ENCODE measurements at regions not wholly inside any gene's neighbourhood (a gene's known extent, or its start where the extent isn't known, plus 50 kb on each side); places are given as distances from the start of the nearest gene placed in this dataset.
"Not testable (repeated sequence)": the region's sequence is repeated elsewhere in the genome, so short reads cannot be mapped to it uniquely, and the experiment has no call there.

GRCh38 chrX:73390628-73391567 lies 56.0 kb upstream of the CDX4 start:
- no CpG with 5 or more reads among the region's 5 CpGs for WGBS (ENCODE audit: insufficient coverage)
- peaks cover 0 to 8% (median 3%) of the 10 kb centered on the region in 7 donors for H3K9me3 Mint-ChIP-seq
- no peaks in the 10 kb centered on the region for H3K79me2 ChIP-seq (ENCODE audit: insufficient read depth, low read length)
- no peak overlapping the region for H3K9ac ChIP-seq (ENCODE audit: insufficient read depth, low read length, poor library complexity, severe bottlenecking)
- H3K4me1 ChIP-seq (ENCODE audit: control insufficient read depth in 1 of 2, insufficient read depth in 2 of 2, low read length in 2 of 2): no peaks in the 10 kb centered on the region
- no peak overlapping the region for H3K4me3 Mint-ChIP-seq
- H2AFZ ChIP-seq (ENCODE audit: insufficient read depth, low read depth, low read length, poor library complexity, severe bottlenecking): no peak overlapping the region
- H3K27ac ChIP-seq (ENCODE audit: low read depth in 1 of 2, low read length in 2 of 2): no peak overlapping the region
- intact Hi-C loops (cut with micrococcal nuclease): no loop called here
- no peak for TF ChIP-seq CTCF (IDR thresholded peaks at IDR 0.05)
- DNase-seq: no peak
- no peaks in the 10 kb centered on the region for H3K4me1 Mint-ChIP-seq
- H3K4me3 ChIP-seq (replicated peaks in 1 of 3; ENCODE audit: low read depth in 2 of 3, low read length in 3 of 3): no peak overlapping the region
- no peaks in the 10 kb centered on the region for H3K36me3 Mint-ChIP-seq
- no peaks in the 10 kb centered on the region for H3K36me3 ChIP-seq (replicated peaks in 1 of 2; ENCODE audit: control insufficient read depth in 1 of 2, insufficient read depth in 2 of 2, low read length in 2 of 2)
- peaks cover 0 to 5% of the 10 kb centered on the region in 2 donors for H3K9me3 ChIP-seq (replicated peaks in 1 of 2; ENCODE audit: control insufficient read depth in 1 of 2, insufficient read depth in 1 of 2, low read length in 2 of 2)
- no peak overlapping the region for H3K27ac Mint-ChIP-seq
- H3K4me2 ChIP-seq (replicated peaks; ENCODE audit: extremely low read depth, low read length, poor library complexity, severe bottlenecking): no peak overlapping the region
- no peaks in the 10 kb centered on the region for H3K27me3 ChIP-seq (ENCODE audit: control insufficient read depth in 2 of 2, insufficient read depth in 2 of 2, low read length in 2 of 2)
- peaks cover 0 to 2% (median 2%) of the 10 kb centered on the region in 3 donors for H3K27me3 Mint-ChIP-seq (ENCODE audit: low read depth in 3 of 3)
- no peaks in the 10 kb centered on the region for H4K20me1 ChIP-seq (ENCODE audit: insufficient read depth, low read length)

GRCh38 chrX:73366696-73367095 lies 80.2 kb upstream of the CDX4 start:
- peaks cover 0 to 17% (median 7%) of the 10 kb centered on the region in 7 donors for H3K9me3 Mint-ChIP-seq
- Histone ChIP-seq H2AFZ (ENCODE audit: insufficient read depth, low read depth, low read length, poor library complexity, severe bottlenecking) (no peak overlapping the region), H3K9me3 (replicated peaks in 1 of 2; ENCODE audit: control insufficient read depth in 1 of 2, insufficient read depth in 1 of 2, low read length in 2 of 2) (peaks cover 0 to 7% of the 10 kb centered on the region in 2 donors), H3K27me3 (ENCODE audit: control insufficient read depth in 2 of 2, insufficient read depth in 2 of 2, low read length in 2 of 2) (no peaks in the 10 kb centered on the region), H3K9ac (ENCODE audit: insufficient read depth, low read length, poor library complexity, severe bottlenecking) (no peak overlapping the region), H4K20me1 (ENCODE audit: insufficient read depth, low read length) (no peaks in the 10 kb centered on the region), H3K36me3 (replicated peaks in 1 of 2; ENCODE audit: control insufficient read depth in 1 of 2, insufficient read depth in 2 of 2, low read length in 2 of 2) (no peaks in the 10 kb centered on the region), H3K4me3 (replicated peaks in 1 of 3; ENCODE audit: low read depth in 2 of 3, low read length in 3 of 3) (no peak overlapping the region), H3K27ac (ENCODE audit: low read depth in 1 of 2, low read length in 2 of 2) (no peak overlapping the region), H3K79me2 (ENCODE audit: insufficient read depth, low read length) (no peaks in the 10 kb centered on the region), H3K4me2 (replicated peaks; ENCODE audit: extremely low read depth, low read length, poor library complexity, severe bottlenecking) (no peak overlapping the region), H3K4me1 (ENCODE audit: control insufficient read depth in 1 of 2, insufficient read depth in 2 of 2, low read length in 2 of 2) (no peaks in the 10 kb centered on the region)
- H3K4me1 Mint-ChIP-seq: no peaks in the 10 kb centered on the region
- no peak overlapping the region for H3K27ac Mint-ChIP-seq
- 100% methylated on average over 1 of the region's 1 CpG for WGBS (ENCODE audit: insufficient coverage)
- H3K4me3 Mint-ChIP-seq: no peak overlapping the region
- no peak for TF ChIP-seq CTCF (IDR thresholded peaks at IDR 0.05)
- DNase-seq: no peak
- H3K27me3 Mint-ChIP-seq (ENCODE audit: low read depth in 3 of 3): peaks cover 0 to 2% (median 0%) of the 10 kb centered on the region in 3 donors
- intact Hi-C loops (cut with micrococcal nuclease): no loop called here
- H3K36me3 Mint-ChIP-seq: no peaks in the 10 kb centered on the region

GRCh38 chrX:73357294-73357693 lies 89.6 kb upstream of the CDX4 start:
- H3K36me3 Mint-ChIP-seq; H2AFZ ChIP-seq (ENCODE audit: insufficient read depth, low read depth, low read length, poor library complexity, severe bottlenecking); H3K27me3 Mint-ChIP-seq (ENCODE audit: low read depth in 3 of 3): not testable (repeated sequence)

More at GRCh38 chrX:73357294-73357693, 89.6 kb upstream of the CDX4 start:
- intact Hi-C loops (cut with micrococcal nuclease); H3K4me1 ChIP-seq (ENCODE audit: control insufficient read depth in 1 of 2, insufficient read depth in 2 of 2, low read length in 2 of 2); DNase-seq; H3K9ac ChIP-seq (ENCODE audit: insufficient read depth, low read length, poor library complexity, severe bottlenecking); H3K79me2 ChIP-seq (ENCODE audit: insufficient read depth, low read length); H3K9me3 Mint-ChIP-seq; H3K27ac ChIP-seq (ENCODE audit: low read depth in 1 of 2, low read length in 2 of 2); H3K4me3 Mint-ChIP-seq; H3K9me3 ChIP-seq (replicated peaks in 1 of 2; ENCODE audit: control insufficient read depth in 1 of 2, insufficient read depth in 1 of 2, low read length in 2 of 2); H3K27ac Mint-ChIP-seq; H3K27me3 ChIP-seq (ENCODE audit: control insufficient read depth in 2 of 2, insufficient read depth in 2 of 2, low read length in 2 of 2); H3K36me3 ChIP-seq (replicated peaks in 1 of 2; ENCODE audit: control insufficient read depth in 1 of 2, insufficient read depth in 2 of 2, low read length in 2 of 2); H4K20me1 ChIP-seq (ENCODE audit: insufficient read depth, low read length); H3K4me1 Mint-ChIP-seq; H3K4me2 ChIP-seq (replicated peaks; ENCODE audit: extremely low read depth, low read length, poor library complexity, severe bottlenecking); H3K4me3 ChIP-seq (replicated peaks in 1 of 3; ENCODE audit: low read depth in 2 of 3, low read length in 3 of 3): not testable (repeated sequence)
- no CpG with 5 or more reads among the region's 4 CpGs for WGBS (ENCODE audit: insufficient coverage)
